ENCODE measurements at regions not wholly inside any gene's neighbourhood (a gene's known extent, or its start where the extent isn't known, plus 50 kb on each side); places are given as distances from the start of the nearest gene placed in this dataset.
"Not testable (repeated sequence)": the region's sequence is repeated elsewhere in the genome, so short reads cannot be mapped to it uniquely, and the experiment has no call there.

DNA sequence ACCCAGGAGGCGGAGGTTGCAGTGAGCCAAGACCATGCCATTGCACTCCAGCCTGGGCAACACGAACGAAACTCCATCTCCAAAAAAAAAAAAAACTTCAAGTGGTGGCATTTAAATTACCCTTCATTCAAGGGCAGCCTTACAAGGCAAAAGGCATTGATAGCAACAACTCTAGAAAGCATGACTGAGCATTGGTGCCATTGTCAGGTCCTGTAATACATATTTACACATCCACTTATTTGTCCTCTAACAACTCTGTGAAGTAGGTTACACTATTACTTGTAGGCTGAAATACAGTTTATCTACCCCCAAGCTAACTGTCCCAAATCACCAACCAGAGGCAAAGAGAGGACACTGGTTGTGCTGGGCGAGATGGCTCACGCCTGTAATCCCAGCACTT is 52.7 kb upstream of the LARP1 start:
- DNase-seq: no peak

DNA sequence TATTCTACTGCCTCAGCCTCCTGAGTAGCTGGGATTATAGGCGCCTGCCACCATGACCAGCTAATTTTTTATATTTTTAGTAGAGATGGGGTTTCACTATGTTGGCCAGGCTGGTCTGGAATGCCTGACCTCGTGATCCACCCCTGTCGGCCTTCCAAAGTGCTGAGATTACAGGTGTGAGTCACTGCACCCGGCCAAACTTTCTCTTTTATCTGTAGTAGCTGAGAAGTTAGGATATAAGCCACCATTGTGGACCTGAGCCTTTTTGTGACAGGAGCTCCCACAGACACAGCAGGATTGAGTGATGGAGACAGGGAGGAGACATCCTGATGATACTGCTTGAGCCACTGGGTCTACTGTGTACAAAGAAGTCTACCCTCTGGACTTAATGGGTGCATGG is 53.5 kb upstream of the LARP1 start:
- DNase-seq: not testable (repeated sequence)

DNA sequence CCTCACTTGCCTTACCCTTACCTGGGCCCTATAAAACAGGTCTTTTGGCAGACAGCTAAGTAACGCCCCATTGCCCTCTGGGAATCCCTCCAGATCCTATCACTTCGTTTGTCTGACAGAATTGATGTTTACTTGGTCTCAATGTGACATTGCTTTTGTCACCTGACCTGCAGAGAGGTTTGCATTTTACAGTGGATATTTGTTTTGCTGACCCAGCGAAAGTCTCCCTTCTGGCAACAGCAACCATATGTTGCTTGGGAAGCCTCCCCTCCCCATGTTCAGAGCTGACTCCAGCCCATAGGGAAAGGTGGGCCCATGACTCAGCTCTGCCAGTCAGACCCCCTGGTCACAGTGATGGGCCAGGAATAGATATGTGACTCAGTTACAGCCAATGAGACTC is 54.0 kb upstream of the LARP1 start:
- no peak for DNase-seq

DNA sequence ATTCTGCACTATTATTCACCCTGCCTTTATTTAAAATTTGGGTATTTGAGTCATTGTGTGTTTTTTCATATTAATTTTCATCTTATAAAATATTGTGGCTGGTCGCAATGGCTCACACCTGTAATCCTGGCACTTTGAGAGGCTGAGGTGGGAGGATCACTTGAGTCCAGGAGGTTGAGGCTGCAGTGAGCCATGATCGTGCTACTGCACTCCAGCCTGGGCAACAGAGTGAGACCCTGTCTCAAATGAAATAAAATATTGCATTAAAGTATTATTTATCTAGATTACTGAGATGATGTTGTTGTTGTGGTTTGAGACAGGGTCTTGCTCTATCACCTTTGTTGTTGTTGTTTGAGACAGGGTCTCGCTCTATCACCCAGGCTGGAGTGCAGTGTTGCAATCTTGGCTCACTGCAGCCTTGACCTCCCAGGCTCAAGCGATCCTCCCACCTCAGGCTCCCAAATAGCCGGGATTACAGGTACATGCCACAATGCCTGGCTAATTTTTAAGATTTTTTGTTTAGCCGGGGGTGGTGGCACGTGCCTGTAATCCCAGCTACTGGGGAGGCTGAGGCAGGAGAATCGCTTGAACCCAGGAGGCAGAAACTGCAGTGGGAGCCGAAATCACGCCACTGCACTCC is 54.8 kb upstream of the LARP1 start:
- not testable (repeated sequence) for DNase-seq

DNA sequence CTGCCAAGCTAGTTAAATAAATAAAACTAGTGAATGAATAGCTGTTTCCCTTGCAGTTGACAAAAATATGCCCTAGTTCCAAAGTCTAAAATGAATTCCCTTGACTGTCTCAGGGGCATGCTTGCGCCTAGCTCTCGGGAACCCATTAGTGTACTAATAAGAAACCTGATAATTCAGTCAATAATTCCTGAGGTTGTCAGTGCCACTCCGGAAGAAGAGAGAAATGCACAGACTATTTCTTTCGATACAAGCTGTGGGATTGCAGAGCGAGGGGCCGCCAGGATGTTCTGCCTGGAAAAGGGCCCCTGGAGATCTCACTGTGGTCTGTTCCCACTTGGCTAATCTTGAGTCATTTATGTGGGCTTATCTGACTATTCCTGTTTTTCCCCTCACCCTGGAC is 56.4 kb upstream of the LARP1 start:
- DNase-seq: no peak

- DNase-seq: no peak
These were observed 57.8 kb upstream of the LARP1 start for GRCh38 chr5:154697371-154697770.

GRCh38 chr5:154696891-154697290 is 58.3 kb upstream of the LARP1 start:
- no peak for DNase-seq

DNA sequence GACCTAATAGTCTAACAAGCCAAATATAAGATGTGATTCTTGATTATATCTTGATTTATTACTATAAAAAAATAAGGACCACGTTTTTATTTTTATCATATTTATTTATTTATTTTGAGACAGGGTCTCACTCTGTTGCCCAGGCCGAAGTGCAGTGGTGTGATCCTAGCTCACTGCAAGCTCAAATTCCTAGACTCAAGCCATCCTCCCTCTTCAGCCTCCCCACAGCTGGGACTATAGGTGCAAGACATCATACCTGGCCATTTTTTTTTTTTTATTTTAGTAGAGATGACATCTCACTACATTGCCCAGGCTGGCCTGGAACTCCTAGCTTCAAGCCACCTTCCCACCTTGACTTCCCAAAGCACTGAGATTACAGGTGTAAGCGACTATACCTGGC is 61.0 kb upstream of the LARP1 start:
- DNase-seq: no peak

- no peak for DNase-seq
These were observed 64.7 kb upstream of the LARP1 start for GRCh38 chr5:154690488-154690887.

DNA sequence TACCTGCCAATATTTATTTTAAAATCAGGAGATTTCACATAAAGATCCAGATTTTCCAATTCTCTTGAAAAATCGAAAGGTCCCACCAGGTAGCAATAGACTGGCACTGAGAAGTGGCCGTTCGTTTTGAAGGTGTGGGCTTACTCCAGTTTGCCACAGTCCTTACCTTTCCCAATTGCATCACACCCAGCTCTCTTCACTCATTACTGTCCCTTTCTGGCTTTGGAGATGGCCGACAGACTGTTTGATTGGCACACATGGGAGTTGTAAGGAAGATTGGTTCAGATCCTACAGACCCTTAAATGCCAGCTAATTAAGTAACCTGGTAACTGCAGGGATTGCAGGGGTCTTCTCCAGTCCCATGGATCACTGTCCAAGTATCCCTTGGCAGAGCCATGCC is 68.7 kb upstream of the LARP1 start:
- no peak for DNase-seq

- DNase-seq: no peak
These were observed 71.9 kb upstream of the LARP1 start for GRCh38 chr5:154683101-154683880.

DNA sequence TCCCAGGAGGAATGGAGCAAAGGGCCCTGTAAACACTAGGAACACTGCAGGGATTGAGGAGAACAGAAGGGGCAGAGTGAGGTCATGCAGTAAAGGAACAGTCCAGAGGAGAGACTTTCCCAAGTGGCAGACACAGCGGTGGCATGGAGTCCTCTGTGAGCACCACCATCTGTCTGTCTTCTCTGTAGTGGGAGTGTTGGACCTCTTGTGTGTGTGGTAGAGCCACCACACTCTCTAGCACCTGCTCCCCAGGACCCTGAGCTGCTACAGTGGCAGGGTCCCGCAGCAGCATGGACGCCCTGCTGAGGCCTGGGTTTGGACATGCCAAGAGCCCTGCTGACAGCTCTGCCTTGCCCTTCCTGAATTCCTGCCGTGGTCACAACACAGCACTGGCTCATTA is 75.7 kb upstream of the LARP1 start:
- no peak for DNase-seq

DNA sequence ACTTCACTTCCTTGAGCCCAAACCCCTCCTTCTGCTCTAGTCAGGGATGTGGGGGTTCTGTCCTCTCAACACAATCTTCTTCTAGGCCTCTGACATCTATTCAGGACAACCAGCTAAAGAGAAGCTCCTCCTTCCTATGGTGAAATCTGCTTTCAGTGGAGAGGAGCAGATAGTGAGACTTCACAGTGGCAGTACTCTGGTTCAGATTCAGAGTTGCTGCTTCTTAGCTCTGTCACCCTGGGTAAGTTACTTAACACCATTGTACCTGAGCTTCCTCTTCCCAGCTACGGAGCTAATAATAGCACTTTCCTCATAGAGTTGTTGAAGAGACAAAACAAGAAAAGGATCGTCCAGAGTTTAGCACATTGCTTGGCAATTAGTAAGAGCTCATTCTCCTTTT is 77.3 kb upstream of the LARP1 start:
- no peak for DNase-seq

DNA sequence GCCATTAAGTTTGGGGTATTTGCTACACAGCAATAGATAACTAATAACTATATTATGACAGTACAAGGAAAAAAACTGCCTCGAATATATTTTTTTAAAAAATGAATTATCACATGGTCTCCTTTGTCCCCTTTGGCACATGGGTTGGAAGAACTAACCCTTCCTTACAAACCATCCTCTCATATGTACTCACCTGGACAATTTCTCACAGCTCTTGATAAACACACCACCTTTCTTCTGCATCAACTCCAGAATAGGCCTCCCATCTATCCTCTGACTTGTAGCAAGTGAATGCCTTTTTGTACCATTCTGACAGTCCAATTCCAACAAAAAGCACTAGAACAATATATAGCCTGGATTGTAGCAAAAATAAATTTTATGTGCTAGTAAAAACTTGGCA is 78.7 kb upstream of the LARP1 start:
- DNase-seq: no peak

GRCh38 chr5:154674029-154674428 is 81.1 kb upstream of the LARP1 start:
- DNase-seq: no peak

DNA sequence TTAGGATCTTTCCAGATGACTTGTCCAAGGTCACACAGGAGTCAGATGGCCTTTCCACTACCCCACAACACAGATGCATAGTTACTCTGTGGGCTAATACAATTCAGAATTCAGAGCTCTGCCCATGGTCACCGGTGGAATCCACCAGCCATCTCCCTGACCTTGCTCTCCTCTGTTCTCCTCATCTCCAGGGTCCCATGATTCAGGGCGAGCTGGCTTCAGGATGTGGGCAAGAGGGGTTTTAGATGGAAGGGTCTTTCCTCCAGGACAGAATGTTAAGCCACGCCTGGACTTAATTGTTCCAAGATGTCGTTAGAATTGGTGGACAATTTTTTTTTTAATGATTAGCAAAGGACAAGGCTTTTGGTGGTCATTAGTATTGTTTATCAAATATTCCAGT is 81.7 kb upstream of the LARP1 start:
- DNase-seq: no peak

GRCh38 chr5:154669913-154670312 is 85.3 kb upstream of the LARP1 start:
- DNase-seq: not testable (repeated sequence)

GRCh38 chr5:154669402-154669801 is 85.8 kb upstream of the LARP1 start:
- no peak for DNase-seq

DNA sequence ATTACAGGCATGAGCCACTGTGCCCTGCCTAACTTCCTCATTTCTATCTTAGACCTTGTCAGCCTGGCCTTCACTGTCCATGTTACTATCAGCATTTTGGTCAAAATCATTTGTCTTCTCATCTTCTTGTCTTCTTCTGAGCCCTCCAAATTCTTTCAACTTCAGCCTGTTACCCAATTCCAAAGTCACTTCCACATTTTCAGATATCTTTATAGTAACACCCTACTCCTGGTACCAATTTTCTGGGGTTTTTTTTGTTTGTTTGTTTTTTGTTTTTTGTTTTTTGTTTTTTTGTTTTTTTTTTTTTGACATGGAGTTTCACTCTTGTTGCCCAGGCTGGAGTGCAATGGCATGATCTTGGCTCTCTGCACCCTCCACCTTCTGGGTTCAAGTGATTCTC is 90.3 kb upstream of the LARP1 start:
- DNase-seq: no peak

DNA sequence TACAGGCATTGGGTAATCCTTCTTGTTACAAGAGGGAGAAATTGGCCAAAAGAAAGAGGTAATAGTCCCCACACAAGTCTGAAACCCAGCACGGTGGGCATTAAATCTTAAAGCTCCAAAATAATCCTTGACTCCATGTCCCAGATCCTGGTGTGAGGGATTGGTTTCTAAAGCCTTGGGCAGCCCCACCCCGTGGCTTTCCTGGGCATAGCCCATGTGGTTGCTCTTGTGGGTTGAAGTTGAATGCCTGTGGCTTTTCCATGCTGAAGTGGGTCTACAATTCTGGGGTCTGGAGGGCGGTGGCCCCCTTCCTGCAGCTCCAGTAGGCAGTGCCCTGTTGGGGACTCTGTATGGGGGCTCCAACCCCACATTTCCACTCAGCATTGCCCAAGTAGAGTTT is 91.8 kb upstream of the LARP1 start:
- DNase-seq: no peak

- no peak for DNase-seq
These were observed 100.4 kb upstream of the LARP1 start for GRCh38 chr5:154654486-154655371.

DNA sequence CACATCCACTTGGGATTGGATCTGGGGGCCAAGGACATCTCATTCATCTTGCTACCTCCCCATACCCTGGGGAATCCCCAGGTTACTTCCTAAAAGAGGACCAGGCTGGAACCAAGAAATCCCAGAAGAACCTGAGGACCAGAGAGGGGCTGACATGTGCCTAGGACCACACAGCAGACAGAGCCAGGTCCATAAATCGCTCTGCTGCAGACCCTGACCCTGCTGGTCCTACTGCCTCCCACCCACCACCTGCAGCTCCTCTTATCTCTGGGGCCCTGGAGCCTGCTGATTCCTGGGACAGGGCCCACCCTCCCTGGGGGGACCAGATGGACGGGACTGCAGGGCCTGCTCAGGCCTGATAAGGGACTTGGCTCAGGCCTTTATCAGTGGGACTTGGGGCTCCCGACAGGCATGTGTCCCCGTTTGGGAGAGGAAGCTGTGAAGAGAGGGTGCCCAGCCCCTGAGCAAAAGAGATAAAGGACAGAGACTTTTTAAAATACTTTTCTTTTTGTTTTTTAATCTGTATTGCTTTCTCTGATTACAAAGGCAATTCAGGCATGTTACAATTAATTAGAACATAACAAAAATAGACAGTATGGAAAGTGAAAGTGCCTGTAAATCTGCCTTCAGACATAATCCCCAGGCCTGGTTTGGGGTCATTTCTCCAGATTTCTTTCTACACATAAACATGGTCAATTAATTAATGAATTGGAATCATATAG is 101.3 kb upstream of the LARP1 start:
- no peak for DNase-seq

DNA sequence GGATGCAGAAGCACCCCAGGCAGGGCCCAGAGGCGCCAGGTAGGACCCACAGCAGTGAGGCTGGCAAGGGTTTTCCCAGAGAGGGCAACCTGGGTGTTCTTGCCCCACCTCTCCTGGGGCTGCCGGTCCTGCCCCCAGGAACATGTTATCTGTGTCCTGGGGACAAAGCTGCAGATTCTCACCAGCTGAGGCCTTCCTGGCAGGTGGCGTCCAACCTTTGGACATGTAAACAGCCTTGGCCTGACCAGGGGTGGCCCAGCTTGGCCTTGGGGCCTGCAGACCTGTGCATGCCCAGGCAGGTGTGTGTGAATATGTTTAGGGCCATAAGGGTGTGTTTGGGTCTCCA is 101.8 kb upstream of the LARP1 start:
- DNase-seq: no peak
